ENCODE measurements at regions not wholly inside any gene's neighbourhood (a gene's known extent, or its start where the extent isn't known, plus 50 kb on each side); places are given as distances from the start of the nearest gene placed in this dataset.
"Not testable (repeated sequence)": the region's sequence is repeated elsewhere in the genome, so short reads cannot be mapped to it uniquely, and the experiment has no call there.

DNA sequence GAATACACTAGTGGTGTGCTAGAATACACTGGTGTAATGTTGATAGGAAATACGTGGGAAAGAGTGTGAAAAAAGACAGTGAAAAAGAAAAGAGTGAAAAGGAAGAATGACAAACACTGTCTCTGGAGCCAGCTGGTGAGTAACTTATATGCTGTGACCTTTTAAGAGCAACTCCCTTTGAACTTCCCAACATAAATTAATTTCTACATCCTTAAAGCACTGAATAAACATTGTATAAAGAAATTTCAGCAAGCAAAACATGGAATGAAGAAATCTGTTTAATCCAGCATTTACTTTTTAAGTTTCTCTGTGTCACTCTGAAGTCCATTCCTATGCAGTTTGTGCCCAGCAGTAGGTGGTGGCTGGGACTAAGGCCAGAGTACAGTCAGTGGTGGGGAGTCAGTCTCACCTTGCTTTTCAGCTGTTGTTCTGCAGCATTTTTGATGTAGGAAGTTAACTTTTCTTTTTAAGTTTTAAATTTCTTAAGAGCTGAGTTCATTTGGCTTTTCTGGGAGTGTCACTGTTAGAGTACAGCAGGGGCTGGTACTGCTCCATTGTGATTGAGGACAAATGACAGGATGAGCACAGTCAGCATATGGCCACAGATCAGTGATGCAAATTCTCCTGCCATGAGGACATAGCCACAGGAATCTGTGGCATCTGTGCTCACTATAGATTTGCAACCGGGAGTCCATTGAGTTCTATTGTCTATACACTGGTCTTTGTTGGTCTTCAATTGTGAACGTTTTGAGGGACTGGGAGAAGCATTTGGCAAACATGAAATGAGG lies 321.8 kb downstream of the ZNF248 start:
- no peak for DNase-seq (ENCODE audit: extremely low spot score)
- CTCF ChIA-PET: no interaction called here
- POLR2A ChIA-PET: no interaction called here
- TF ChIP-seq ZNF384 (IDR thresholded peaks at IDR 0.05): no peak
- no peak for TF ChIP-seq SP1 (IDR thresholded peaks at IDR 0.05)
- TF ChIP-seq TARDBP (IDR thresholded peaks at IDR 0.05): no peak
- TF ChIP-seq FOXK2 (IDR thresholded peaks at IDR 0.05): no peak
- TF ChIP-seq SUZ12 (IDR thresholded peaks at IDR 0.05): no peak
- TF ChIP-seq CTBP1 (IDR thresholded peaks at IDR 0.05; ENCODE audit: borderline replicate concordance): no peak
- TF ChIP-seq NFRKB (IDR thresholded peaks at IDR 0.05): no peak
- no peak for TF ChIP-seq FOXA1 (IDR thresholded peaks at IDR 0.05)
- TF ChIP-seq L3MBTL2 (conservative IDR thresholded peaks at IDR 0.05): no peak
- no peak for TF ChIP-seq FOXM1 (IDR thresholded peaks at IDR 0.05; ENCODE audit: borderline replicate concordance)
- TF ChIP-seq ARNT (IDR thresholded peaks at IDR 0.05): no peak
- TF ChIP-seq HDGF (IDR thresholded peaks at IDR 0.05; ENCODE audit: borderline replicate concordance): no peak
- no peak for TF ChIP-seq ELF4 (IDR thresholded peaks at IDR 0.05)
- TF ChIP-seq LEF1 (IDR thresholded peaks at IDR 0.05; ENCODE audit: borderline replicate concordance): no peak

DNA sequence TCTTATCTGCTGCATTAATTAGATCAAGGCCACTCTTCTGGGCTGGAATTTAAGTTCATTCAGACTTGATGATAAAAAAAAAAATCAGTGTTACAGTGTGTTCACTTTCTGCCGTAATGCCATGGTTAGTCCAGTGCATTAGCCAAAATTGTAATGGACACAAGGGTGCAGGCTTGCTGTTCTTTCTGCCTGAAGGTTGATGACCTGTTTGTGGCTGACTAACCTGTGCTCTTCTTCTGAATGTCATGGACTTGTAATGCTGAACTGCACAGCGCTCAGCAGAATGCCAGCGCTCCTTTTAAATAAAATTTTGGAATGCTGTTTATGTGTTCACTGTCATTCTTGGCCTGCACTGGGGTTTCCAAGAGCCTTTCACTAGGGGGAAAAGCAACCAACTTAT lies 323.2 kb downstream of the ZNF248 start:
- CTCF ChIA-PET: no interaction called here

DNA sequence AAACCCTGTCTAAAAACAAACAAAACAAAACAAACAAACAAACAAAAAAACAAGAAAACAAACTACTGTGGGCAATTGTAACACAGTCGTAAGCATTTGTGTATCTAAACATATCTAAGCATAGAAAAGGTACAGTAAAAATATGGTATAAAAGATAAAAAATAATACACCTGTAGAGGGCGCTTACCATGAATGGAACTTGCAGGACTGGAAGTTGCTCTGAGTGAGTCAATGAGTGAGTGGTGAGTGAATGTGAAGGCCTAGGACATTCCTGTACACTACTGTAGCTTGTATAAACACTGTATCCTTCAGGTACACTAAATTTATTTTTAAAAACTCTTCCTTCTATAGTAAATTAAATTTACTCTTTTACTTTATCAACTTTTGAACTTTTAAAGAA lies 332.0 kb downstream of the ZNF248 start:
- DNase-seq (ENCODE audit: extremely low spot score); POLR2A ChIA-PET: not testable (repeated sequence)
- CTCF ChIA-PET: interaction anchor here (0.9 kb wide), 1 partner anchor 229 kb away, joined by 6 read pairs; no protein-coding TSS in a partner anchor

More for the DNA sequence above, 323.2 kb downstream of the ZNF248 start:
- POLR2A ChIA-PET: no interaction called here
- DNase-seq (ENCODE audit: extremely low spot score): no peak
- TF ChIP-seq SUZ12 (IDR thresholded peaks at IDR 0.05): no peak
- no peak for TF ChIP-seq HDGF (IDR thresholded peaks at IDR 0.05; ENCODE audit: borderline replicate concordance)
- TF ChIP-seq LEF1 (IDR thresholded peaks at IDR 0.05; ENCODE audit: borderline replicate concordance): no peak
- TF ChIP-seq, protein P1, sequence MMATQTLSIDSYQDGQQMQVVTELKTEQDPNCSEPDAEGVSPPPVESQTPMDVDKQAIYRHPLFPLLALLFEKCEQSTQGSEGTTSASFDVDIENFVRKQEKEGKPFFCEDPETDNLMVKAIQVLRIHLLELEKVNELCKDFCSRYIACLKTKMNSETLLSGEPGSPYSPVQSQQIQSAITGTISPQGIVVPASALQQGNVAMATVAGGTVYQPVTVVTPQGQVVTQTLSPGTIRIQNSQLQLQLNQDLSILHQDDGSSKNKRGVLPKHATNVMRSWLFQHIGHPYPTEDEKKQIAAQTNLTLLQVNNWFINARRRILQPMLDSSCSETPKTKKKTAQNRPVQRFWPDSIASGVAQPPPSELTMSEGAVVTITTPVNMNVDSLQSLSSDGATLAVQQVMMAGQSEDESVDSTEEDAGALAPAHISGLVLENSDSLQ (IDR thresholded peaks at IDR 0.05): no peak
- TF ChIP-seq BHLHE40 (IDR thresholded peaks at IDR 0.05; ENCODE audit: borderline replicate concordance): no peak
- TF ChIP-seq ELF4 (IDR thresholded peaks at IDR 0.05): no peak
- no peak for TF ChIP-seq CTBP1 (IDR thresholded peaks at IDR 0.05; ENCODE audit: borderline replicate concordance)
- no peak for TF ChIP-seq FOXA1 (IDR thresholded peaks at IDR 0.05)
- TF ChIP-seq ARNT (IDR thresholded peaks at IDR 0.05): no peak
- TF ChIP-seq L3MBTL2 (conservative IDR thresholded peaks at IDR 0.05): no peak
- TF ChIP-seq SP1 (IDR thresholded peaks at IDR 0.05): no peak
- TF ChIP-seq FOXK2 (IDR thresholded peaks at IDR 0.05): no peak
- no peak for TF ChIP-seq TARDBP (IDR thresholded peaks at IDR 0.05)

DNA sequence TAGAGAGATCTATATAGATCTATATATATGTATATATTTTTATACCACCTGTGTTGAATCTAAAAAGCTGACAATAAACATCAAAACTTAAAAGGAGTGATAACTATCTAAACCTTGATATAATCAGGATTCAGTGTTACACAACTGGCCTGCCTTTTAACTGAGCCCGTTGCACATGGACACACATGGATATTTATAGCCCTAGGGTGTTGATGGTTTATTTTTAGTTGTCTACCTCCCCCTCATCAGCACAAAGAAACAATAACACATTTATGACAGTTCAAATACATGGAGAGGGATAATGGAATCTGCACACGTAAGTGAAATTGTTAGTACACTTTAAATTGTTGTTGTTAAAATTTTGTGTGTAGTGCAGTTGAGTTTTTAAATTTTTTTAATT lies 336.9 kb downstream of the ZNF248 start:
- TF ChIP-seq ARNT (IDR thresholded peaks at IDR 0.05): no peak
- no peak for TF ChIP-seq SUZ12 (IDR thresholded peaks at IDR 0.05)
- TF ChIP-seq HDGF (IDR thresholded peaks at IDR 0.05; ENCODE audit: borderline replicate concordance): no peak
- TF ChIP-seq TARDBP (IDR thresholded peaks at IDR 0.05): no peak
- TF ChIP-seq ELF4 (IDR thresholded peaks at IDR 0.05): no peak
- no peak for TF ChIP-seq L3MBTL2 (conservative IDR thresholded peaks at IDR 0.05)
- no peak for TF ChIP-seq CTBP1 (IDR thresholded peaks at IDR 0.05; ENCODE audit: borderline replicate concordance)
- no peak for TF ChIP-seq FOXM1 (IDR thresholded peaks at IDR 0.05; ENCODE audit: borderline replicate concordance)
- no peak for TF ChIP-seq LEF1 (IDR thresholded peaks at IDR 0.05; ENCODE audit: borderline replicate concordance)
- TF ChIP-seq, protein P1 (IDR thresholded peaks at IDR 0.05): no peak
- TF ChIP-seq ZNF384 (IDR thresholded peaks at IDR 0.05): no peak
- TF ChIP-seq BHLHE40 (IDR thresholded peaks at IDR 0.05; ENCODE audit: borderline replicate concordance): no peak
- no peak for TF ChIP-seq SP1 (IDR thresholded peaks at IDR 0.05)
- no peak for TF ChIP-seq FOXK2 (IDR thresholded peaks at IDR 0.05)
- no peak for TF ChIP-seq NFRKB (IDR thresholded peaks at IDR 0.05)
- no peak for TF ChIP-seq FOXA1 (IDR thresholded peaks at IDR 0.05)
- ChIA-PET POLR2A (no interaction called here), CTCF (no interaction called here)
- no peak for DNase-seq (ENCODE audit: extremely low spot score)

DNA sequence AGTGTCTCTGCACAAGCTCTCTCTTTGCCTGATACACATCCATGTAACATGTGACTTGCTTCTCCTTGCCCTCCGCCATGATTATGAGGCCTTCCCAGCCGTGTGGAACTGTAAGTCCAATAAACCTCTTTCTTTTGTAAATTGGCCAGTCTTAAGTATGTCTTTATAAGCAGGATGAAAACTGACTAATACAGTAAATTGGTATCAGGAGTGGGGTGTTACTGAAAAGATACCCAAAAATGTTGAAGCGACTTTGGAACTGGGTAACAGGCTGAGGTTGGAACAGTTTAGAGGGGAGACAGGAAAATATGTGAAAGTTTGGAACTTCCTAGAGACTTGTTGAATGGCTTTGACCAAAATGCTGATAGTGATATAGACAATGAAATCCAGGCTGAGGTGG lies 346.9 kb downstream of the ZNF248 start:
- DNase-seq (ENCODE audit: extremely low spot score); POLR2A ChIA-PET; CTCF ChIA-PET: not testable (repeated sequence)

DNA sequence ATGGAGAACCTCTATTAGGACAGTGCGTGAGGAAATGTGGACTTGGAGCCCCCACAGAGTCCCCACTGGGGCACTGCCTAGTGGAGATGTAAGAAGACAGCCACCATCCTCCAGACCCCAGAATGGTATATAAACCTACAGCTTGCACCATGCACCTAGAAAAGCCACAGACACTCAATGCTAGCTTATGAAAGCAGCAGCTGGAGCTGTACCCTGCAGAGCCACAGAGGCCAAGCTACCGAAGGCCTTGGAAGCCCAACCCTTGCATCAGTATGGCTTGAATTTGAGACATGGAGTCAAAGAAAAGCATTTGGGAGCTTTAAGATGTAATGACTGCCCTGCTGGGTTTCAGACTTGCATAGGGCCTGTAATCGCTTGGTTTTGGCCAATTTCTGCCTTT lies 361.3 kb downstream of the ZNF248 start:
- DNase-seq (ENCODE audit: extremely low spot score): no peak
- TF ChIP-seq CTBP1 (IDR thresholded peaks at IDR 0.05; ENCODE audit: borderline replicate concordance) (no peak), HDGF (IDR thresholded peaks at IDR 0.05; ENCODE audit: borderline replicate concordance) (no peak), NFRKB (IDR thresholded peaks at IDR 0.05) (no peak), FOXA1 (IDR thresholded peaks at IDR 0.05) (no peak), FOXM1 (IDR thresholded peaks at IDR 0.05; ENCODE audit: borderline replicate concordance) (no peak), BHLHE40 (IDR thresholded peaks at IDR 0.05; ENCODE audit: borderline replicate concordance) (no peak), ARNT (IDR thresholded peaks at IDR 0.05) (no peak), SUZ12 (IDR thresholded peaks at IDR 0.05) (no peak), TARDBP (IDR thresholded peaks at IDR 0.05) (no peak), L3MBTL2 (conservative IDR thresholded peaks at IDR 0.05) (no peak), ZNF384 (IDR thresholded peaks at IDR 0.05) (no peak), SP1 (IDR thresholded peaks at IDR 0.05) (no peak), ELF4 (IDR thresholded peaks at IDR 0.05) (no peak), LEF1 (IDR thresholded peaks at IDR 0.05; ENCODE audit: borderline replicate concordance) (no peak), FOXK2 (IDR thresholded peaks at IDR 0.05) (no peak)
- TF ChIP-seq, protein P1 (IDR thresholded peaks at IDR 0.05): no peak
- CTCF ChIA-PET: interaction anchor here (0.7 to 1.7 kb wide), 3 partner anchors 10 to 64 kb away, joined by 3 read pairs; no protein-coding TSS in a partner anchor

More for the DNA sequence above, 361.3 kb downstream of the ZNF248 start:
- POLR2A ChIA-PET: no interaction called here
